ENCODE measurements at regions not wholly inside any gene's neighbourhood (a gene's known extent, or its start where the extent isn't known, plus 50 kb on each side); places are given as distances from the start of the nearest gene placed in this dataset.

- TF ChIP-seq POLR2AphosphoS5 (IDR thresholded peaks at IDR 0.05) (no peak), POLR2A (IDR thresholded peaks at IDR 0.05) (no peak), CTCF (IDR thresholded peaks at IDR 0.05) (no peak)
These were observed 67.4 kb upstream of the GBA3 start for GRCh38 chr4:22625311-22625710.

Data from prostate gland (tissue), 2 donors.